ENCODE measurements at regions not wholly inside any gene's neighbourhood (a gene's known extent, or its start where the extent isn't known, plus 50 kb on each side); places are given as distances from the start of the nearest gene placed in this dataset.

GRCh38 chr6:21332660-21333059 lies 260.9 kb upstream of the SOX4 start:
- TF ChIP-seq CTCF (IDR thresholded peaks at IDR 0.05; ENCODE audit: borderline replicate concordance, extremely low read depth, low read length, poor library complexity, severe bottlenecking) (no peak), EZH2 (IDR thresholded peaks at IDR 0.05; ENCODE audit: borderline replicate concordance, low read depth, low read length, severe bottlenecking) (no peak)

Data from DND-41 (cell line).